ENCODE measurements at regions not wholly inside any gene's neighbourhood (a gene's known extent, or its start where the extent isn't known, plus 50 kb on each side); places are given as distances from the start of the nearest gene placed in this dataset.
"Not testable (repeated sequence)": the region's sequence is repeated elsewhere in the genome, so short reads cannot be mapped to it uniquely, and the experiment has no call there.

- BruUV-seq (replicated peaks) = no TSS peak
- Histone ChIP-seq H4K20me1 (ENCODE audit: insufficient read depth) (no peaks in the 10 kb centered on the region), H3K27ac (ENCODE audit: low read depth, low read length) (no peak overlapping the region), H3K9me3 (ENCODE audit: control insufficient read depth in 1 of 2, insufficient read depth in 1 of 2, low read depth in 1 of 2, low read length in 2 of 2) (0 out of 4 replicates have a peak, but pooled peaks cover 0 to 4% of the 10 kb centered on the region in 2 experiments), H3K36me3 (ENCODE audit: control insufficient read depth in 1 of 2, insufficient read depth in 2 of 2, low read length in 2 of 2) (no peaks in the 10 kb centered on the region), H3K4me2 (ENCODE audit: low read length) (no peak overlapping the region), H3K79me2 (ENCODE audit: insufficient read depth, low read length) (no peaks in the 10 kb centered on the region), H3K27me3 (ENCODE audit: insufficient read depth, low read length) (peaks cover 28% of the 10 kb centered on the region), H3K9ac (ENCODE audit: low read length) (no peak overlapping the region), H3K9me2 (ENCODE audit: insufficient read depth) (no peaks in the 10 kb centered on the region), H2AFZ (ENCODE audit: low read depth, low read length, poor library complexity, severe bottlenecking) (no peak overlapping the region), H3K4me3 (replicated peaks in 1 of 2; ENCODE audit: low read depth in 1 of 2, low read length in 2 of 2) (no peak overlapping the region), H3K4me1 (ENCODE audit: control insufficient read depth in 1 of 2, insufficient read depth in 2 of 2, low read length in 2 of 2) (no peaks in the 10 kb centered on the region)
- RAD21 ChIA-PET (ENCODE audit: low non-redundant PET in 1 of 2, low total read pairs in 2 of 2, uncharacterized antibody in 2 of 2, unreplicated experiment in 2 of 2) = no interaction called here
- POLR2A ChIA-PET = no interaction called here
- TF ChIP-seq FOSL1 (IDR thresholded peaks at IDR 0.05; ENCODE audit: low read depth) (no peak), JUND (IDR thresholded peaks at IDR 0.05) (no peak), TCF7L2 (IDR thresholded peaks at IDR 0.05; ENCODE audit: borderline replicate concordance, extremely low read depth, insufficient read depth, insufficient read length) (no peak), EGR1 (IDR thresholded peaks at IDR 0.05; ENCODE audit: low read depth) (no peak), POLR2AphosphoS5 (IDR thresholded peaks at IDR 0.05; ENCODE audit: low read depth, low read length) (no peak)
- intact Hi-C loops (cut with micrococcal nuclease) = no loop called here
- no peak for ATAC-seq
- DNase-seq (ENCODE audit: low read depth, low spot score) = no peak
- CTCF ChIA-PET = no interaction called here
Measured at GRCh38 chr2:236483102-236483501, 86.5 kb upstream of the ACKR3 start.

DNA sequence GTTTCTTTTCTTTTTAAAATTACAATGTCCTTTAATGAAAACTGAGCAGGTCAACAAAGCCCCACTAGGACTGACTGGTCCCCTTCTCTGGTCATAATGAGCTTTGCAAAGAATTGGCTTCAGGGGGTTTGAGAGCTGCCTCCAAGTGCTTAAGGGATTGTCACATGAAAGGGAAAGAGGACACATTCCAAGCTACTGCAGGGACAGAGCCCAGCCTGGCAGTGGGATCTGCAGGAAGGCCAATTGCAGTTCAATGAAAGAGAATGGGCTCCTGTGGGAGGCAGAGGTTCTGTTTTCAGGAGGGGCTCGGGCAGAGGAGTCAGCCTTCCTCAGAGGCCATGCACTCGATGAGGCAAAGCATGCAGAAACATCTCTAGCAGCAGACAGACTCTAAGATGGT, 84.1 kb upstream of the ACKR3 start:
- no peak overlapping the region for H3K4me3 ChIP-seq (replicated peaks in 1 of 2; ENCODE audit: low read depth in 1 of 2, low read length in 2 of 2)
- ChIA-PET POLR2A (no interaction called here), CTCF (no interaction called here), RAD21 (ENCODE audit: low non-redundant PET in 1 of 2, low total read pairs in 2 of 2, uncharacterized antibody in 2 of 2, unreplicated experiment in 2 of 2) (no interaction called here)
- no TSS peak for BruUV-seq (replicated peaks)
- no peaks in the 10 kb centered on the region for H3K4me1 ChIP-seq (ENCODE audit: control insufficient read depth in 1 of 2, insufficient read depth in 2 of 2, low read length in 2 of 2)
- TF ChIP-seq CBX3 (IDR thresholded peaks at IDR 0.05; ENCODE audit: low read depth) (no peak), FOSL1 (IDR thresholded peaks at IDR 0.05; ENCODE audit: low read depth) (no peak), SIN3A (IDR thresholded peaks at IDR 0.05; ENCODE audit: low read depth) (no peak), EZH2phosphoT487 (IDR thresholded peaks at IDR 0.05; ENCODE audit: borderline replicate concordance) (no peak), RAD21 (IDR thresholded peaks at IDR 0.05; ENCODE audit: low read depth) (no peak)
- intact Hi-C loops (cut with micrococcal nuclease) = no loop called here
- H3K9me3 ChIP-seq (ENCODE audit: control insufficient read depth in 1 of 2, insufficient read depth in 1 of 2, low read depth in 1 of 2, low read length in 2 of 2) = 0 out of 4 replicates have a peak, but pooled peaks cover 0 to 3% of the 10 kb centered on the region in 2 experiments
- H3K79me2 ChIP-seq (ENCODE audit: insufficient read depth, low read length) = no peaks in the 10 kb centered on the region
- no peak for ATAC-seq
- H3K9ac ChIP-seq (ENCODE audit: low read length) = no peak overlapping the region
- no peaks in the 10 kb centered on the region for H3K9me2 ChIP-seq (ENCODE audit: insufficient read depth)
- no peaks in the 10 kb centered on the region for H3K36me3 ChIP-seq (ENCODE audit: control insufficient read depth in 1 of 2, insufficient read depth in 2 of 2, low read length in 2 of 2)
- H4K20me1 ChIP-seq (ENCODE audit: insufficient read depth) = no peaks in the 10 kb centered on the region
- peaks cover 28% of the 10 kb centered on the region for H3K27me3 ChIP-seq (ENCODE audit: insufficient read depth, low read length)
- no peak overlapping the region for H2AFZ ChIP-seq (ENCODE audit: low read depth, low read length, poor library complexity, severe bottlenecking)
- no peak overlapping the region for H3K27ac ChIP-seq (ENCODE audit: low read depth, low read length)
- H3K4me2 ChIP-seq (ENCODE audit: low read length) = no peak overlapping the region
- DNase-seq (ENCODE audit: low read depth, low spot score) = no peak

GRCh38 chr2:236489083-236489482, 80.5 kb upstream of the ACKR3 start:
- intact Hi-C loops (cut with micrococcal nuclease); DNase-seq (ENCODE audit: low read depth, low spot score); H3K79me2 ChIP-seq (ENCODE audit: insufficient read depth, low read length); H4K20me1 ChIP-seq (ENCODE audit: insufficient read depth); H3K27ac ChIP-seq (ENCODE audit: low read depth, low read length); RAD21 ChIA-PET (ENCODE audit: low non-redundant PET in 1 of 2, low total read pairs in 2 of 2, uncharacterized antibody in 2 of 2, unreplicated experiment in 2 of 2); H3K4me2 ChIP-seq (ENCODE audit: low read length); H3K4me1 ChIP-seq (ENCODE audit: control insufficient read depth in 1 of 2, insufficient read depth in 2 of 2, low read length in 2 of 2); CTCF ChIA-PET; ATAC-seq; BruUV-seq (replicated peaks); POLR2A ChIA-PET; H3K9me2 ChIP-seq (ENCODE audit: insufficient read depth); H3K36me3 ChIP-seq (ENCODE audit: control insufficient read depth in 1 of 2, insufficient read depth in 2 of 2, low read length in 2 of 2); H3K4me3 ChIP-seq (replicated peaks in 1 of 2; ENCODE audit: low read depth in 1 of 2, low read length in 2 of 2); H2AFZ ChIP-seq (ENCODE audit: low read depth, low read length, poor library complexity, severe bottlenecking); H3K9ac ChIP-seq (ENCODE audit: low read length); H3K9me3 ChIP-seq (ENCODE audit: control insufficient read depth in 1 of 2, insufficient read depth in 1 of 2, low read depth in 1 of 2, low read length in 2 of 2): not testable (repeated sequence)
- peaks cover 15% of the 10 kb centered on the region; the same call in 1 of the 2 replicates for H3K27me3 ChIP-seq (ENCODE audit: insufficient read depth, low read length)
